Neural progenitor cell (in vitro differentiated cells): ENCODE measurements at regions not wholly inside any gene's neighbourhood (a gene's known extent, or its start where the extent isn't known, plus 50 kb on each side); places are given as distances from the start of the nearest gene placed in this dataset.

ENCODE experiments used
- DNase-seq: peaks from one replicate; pipeline ENCODE4 v3.0.0-alpha.2; 2016; ENCODE audit warnings: low spot score
- H2AFZ ChIP-seq: fragments of 200-600 bp; sonication (generic); replicated peaks from 2 replicates; pipeline ENCODE4 v1.6.1; 2016; ENCODE audit warnings: antibody characterized with exemption
- H3F3A ChIP-seq: fragments of 200-600 bp; sonication (generic); 2 replicates; pipeline ENCODE4 v1.6.1; 2016; ENCODE audit warnings: antibody characterized with exemption, low read depth
- H3K27ac ChIP-seq: fragments of 200-600 bp; sonication (generic); 2 replicates; pipeline ENCODE4 v1.5.1; 2016; ENCODE audit warnings: mild to moderate bottlenecking
- H3K27me3 ChIP-seq: fragments of 200-600 bp; sonication (generic); 2 replicates; pipeline ENCODE4 v1.6.1; 2016; ENCODE audit warnings: mild to moderate bottlenecking, moderate library complexity
- H3K36me3 ChIP-seq: fragments of 200-600 bp; sonication (generic); 2 replicates; pipeline ENCODE4 v1.5.1; 2016
- H3K4me1 ChIP-seq: fragments of 200-600 bp; sonication (generic); 2 replicates; pipeline ENCODE4 v1.6.1; 2016; ENCODE audit warnings: mixed run types
- H3K4me2 ChIP-seq: fragments of 200-600 bp; sonication (generic); 2 replicates; pipeline ENCODE4 v1.6.1; 2016
- H3K4me3 ChIP-seq: fragments of 200-600 bp; sonication (generic); 2 replicates; pipeline ENCODE4 v1.5.1; 2016
- H3K79me2 ChIP-seq: fragments of 200-600 bp; sonication (generic); 2 replicates; pipeline ENCODE4 v1.6.1; 2016; ENCODE audit warnings: low read depth
- H3K9ac ChIP-seq: fragments of 200-600 bp; sonication (generic); 2 replicates; pipeline ENCODE4 v1.6.1; 2016
- H3K9me3 ChIP-seq: fragments of 200-600 bp; sonication (generic); 2 replicates; pipeline ENCODE4 v1.5.1; 2016; ENCODE audit warnings: low read depth
- H4K20me1 ChIP-seq: fragments of 200-600 bp; sonication (generic); 2 replicates; pipeline ENCODE4 v1.6.1; 2016; ENCODE audit warnings: low read depth
- H3K27ac Mint-ChIP-seq: 3 replicates; pipeline ENCODE4 v1.8.0; 2021; ENCODE audit warnings: mixed read lengths
- H3K27me3 Mint-ChIP-seq: 2 replicates; pipeline ENCODE4 v1.8.0; 2022; ENCODE audit warnings: low read depth, mild to moderate bottlenecking, inconsistent platforms, moderate library complexity, mixed read lengths; ENCODE audit not compliant: insufficient read depth
- H3K36me3 Mint-ChIP-seq: 3 replicates; pipeline ENCODE4 v1.8.0; 2021; ENCODE audit warnings: mixed read lengths
- H3K4me1 Mint-ChIP-seq: 3 replicates; pipeline ENCODE4 v1.8.0; 2021; ENCODE audit warnings: mixed read lengths
- H3K4me3 Mint-ChIP-seq: 3 replicates; pipeline ENCODE4 v1.8.0; 2021; ENCODE audit warnings: mild to moderate bottlenecking, moderate library complexity, mixed read lengths
- H3K9me3 Mint-ChIP-seq: 3 replicates; pipeline ENCODE4 v1.8.0; 2020; ENCODE audit warnings: mixed read lengths
- CTCF ChIP-seq: fragments of 200-600 bp; sonication (generic); IDR thresholded peaks from 2 replicates; pipeline ENCODE4 v1.5.1; 2017; ENCODE audit warnings: antibody characterized with exemption, mild to moderate bottlenecking
- EZH2 ChIP-seq: fragments of 200-600 bp; sonication (generic); IDR thresholded peaks from 2 replicates; pipeline ENCODE4 v1.6.1; 2017; ENCODE audit warnings: antibody characterized with exemption, mild to moderate bottlenecking, moderate library complexity
- EZH2phosphoT487 ChIP-seq: fragments of 200-600 bp; sonication (generic); IDR thresholded peaks from 2 replicates; pipeline ENCODE4 v1.6.1; 2017; ENCODE audit warnings: antibody characterized with exemption

- no peaks in the 10 kb centered on the region for H3K36me3 Mint-ChIP-seq
- Histone ChIP-seq H4K20me1 (no peaks in the 10 kb centered on the region), H3K9ac (no peak overlapping the region), H3K4me3 (no peak overlapping the region), H3K27ac (no peak overlapping the region), H3K4me2 (no peak overlapping the region), H3K27me3 (peaks cover under 1% of the 10 kb centered on the region), H3K79me2 (no peaks in the 10 kb centered on the region), H3K36me3 (no peaks in the 10 kb centered on the region), H3K9me3 (no peaks in the 10 kb centered on the region), H3K4me1 (no peaks in the 10 kb centered on the region), H2AFZ (no peak overlapping the region), H3F3A (no peaks in the 10 kb centered on the region)
- TF ChIP-seq CTCF (no peak), EZH2 (no peak)
- H3K27me3 Mint-ChIP-seq = peaks cover 13% of the 10 kb centered on the region
- no peak overlapping the region for H3K4me3 Mint-ChIP-seq
- H3K27ac Mint-ChIP-seq = no peak overlapping the region
- no peak for DNase-seq
- no peaks in the 10 kb centered on the region for H3K9me3 Mint-ChIP-seq
- peaks cover 6% of the 10 kb centered on the region for H3K4me1 Mint-ChIP-seq
Measured at GRCh38 chr22:49487950-49488349, 339.7 kb downstream of the BRD1 start.

GRCh38 chr22:49486225-49486624, 341.4 kb downstream of the BRD1 start:
- H3K9ac ChIP-seq = no peak overlapping the region
- Mint-ChIP-seq H3K27me3 (peaks cover 10% of the 10 kb centered on the region), H3K4me3 (no peak overlapping the region), H3K36me3 (no peaks in the 10 kb centered on the region), H3K4me1 (peaks cover 16% of the 10 kb centered on the region), H3K27ac (no peak overlapping the region), H3K9me3 (no peaks in the 10 kb centered on the region)
- no peaks in the 10 kb centered on the region for H3K79me2 ChIP-seq
- no peaks in the 10 kb centered on the region for H3K36me3 ChIP-seq
- H3K4me3 ChIP-seq = no peak overlapping the region
- H3K4me1 ChIP-seq = peaks cover 15% of the 10 kb centered on the region
- H2AFZ ChIP-seq = no peak overlapping the region
- H3K9me3 ChIP-seq = no peaks in the 10 kb centered on the region
- DNase-seq = no peak
- H3K27me3 ChIP-seq = peaks cover 17% of the 10 kb centered on the region
- H3K4me2 ChIP-seq = no peak overlapping the region
- H3F3A ChIP-seq = peaks cover 5% of the 10 kb centered on the region
- no peak overlapping the region for H3K27ac ChIP-seq
- no peak for TF ChIP-seq EZH2phosphoT487
- no peak for TF ChIP-seq EZH2
- no peak for TF ChIP-seq CTCF
- H4K20me1 ChIP-seq = no peaks in the 10 kb centered on the region

- H3K4me1 Mint-ChIP-seq = peaks cover 36% of the 10 kb centered on the region
Measured at GRCh38 chr22:49483946-49484345, 343.7 kb downstream of the BRD1 start.

More at GRCh38 chr22:49483946-49484345, 343.7 kb downstream of the BRD1 start:
- no peak for DNase-seq
- Histone ChIP-seq H3K9me3 (no peaks in the 10 kb centered on the region), H3K27me3 (peaks cover 21% of the 10 kb centered on the region), H3K4me3 (no peak overlapping the region), H3K36me3 (no peaks in the 10 kb centered on the region), H3K4me1 (peaks cover 26% of the 10 kb centered on the region), H3F3A (peaks cover 11% of the 10 kb centered on the region), H3K27ac (no peak overlapping the region), H2AFZ (no peak overlapping the region), H3K4me2 (no peak overlapping the region), H4K20me1 (no peaks in the 10 kb centered on the region), H3K79me2 (no peaks in the 10 kb centered on the region), H3K9ac (no peak overlapping the region)
- H3K27ac Mint-ChIP-seq = no peak overlapping the region
- H3K36me3 Mint-ChIP-seq = no peaks in the 10 kb centered on the region
- no peak overlapping the region for H3K4me3 Mint-ChIP-seq
- TF ChIP-seq EZH2phosphoT487 (no peak), EZH2 (no peak), CTCF (no peak)
- H3K27me3 Mint-ChIP-seq = peaks cover 10% of the 10 kb centered on the region
- H3K9me3 Mint-ChIP-seq = no peaks in the 10 kb centered on the region
